GM23248 (cell line): ENCODE measurements at regions not wholly inside any gene's neighbourhood (a gene's known extent, or its start where the extent isn't known, plus 50 kb on each side); places are given as distances from the start of the nearest gene placed in this dataset.

Experiments
- EZH2 ChIP-seq: fragments of 200-600 bp; sonication (generic); IDR thresholded peaks from 2 replicates; pipeline ENCODE4 v1.6.1; 2018; ENCODE audit warnings: antibody characterized with exemption, mild to moderate bottlenecking; ENCODE audit not compliant: insufficient read depth, poor library complexity, severe bottlenecking
- EZH2phosphoT487 ChIP-seq: fragments of 200-600 bp; sonication (generic); IDR thresholded peaks from 2 replicates; pipeline ENCODE4 v1.6.1; 2018; ENCODE audit warnings: antibody characterized with exemption, moderate library complexity, mild to moderate bottlenecking, low read depth; ENCODE audit not compliant: insufficient read depth

- TF ChIP-seq EZH2phosphoT487: no peak
- TF ChIP-seq EZH2: no peak
Observed at GRCh38 chr2:45072064-45072861, 63.0 kb upstream of the SIX2 start.
